ENCODE measurements at regions not wholly inside any gene's neighbourhood (a gene's known extent, or its start where the extent isn't known, plus 50 kb on each side); places are given as distances from the start of the nearest gene placed in this dataset.
"Not testable (repeated sequence)": the region's sequence is repeated elsewhere in the genome, so short reads cannot be mapped to it uniquely, and the experiment has no call there.

GRCh38 chr11:23320131-23320530 lies 459.9 kb upstream of the CCDC179 start:
- H3K4me3 ChIP-seq (replicated peaks; ENCODE audit: low read depth, low read length) = no peak overlapping the region
- no peak for TF ChIP-seq CTCF (IDR thresholded peaks at IDR 0.05; ENCODE audit: low read length, missing control alignments)
- no peak for DNase-seq (ENCODE audit: low read depth)

GRCh38 chr11:23335586-23335985 lies 475.3 kb upstream of the CCDC179 start:
- not testable (repeated sequence) for DNase-seq (ENCODE audit: low read depth); H3K4me3 ChIP-seq (replicated peaks; ENCODE audit: low read depth, low read length)

- DNase-seq (ENCODE audit: low read depth) = no peak
- no peak for TF ChIP-seq CTCF (IDR thresholded peaks at IDR 0.05; ENCODE audit: low read length, missing control alignments)
- H3K4me3 ChIP-seq (replicated peaks; ENCODE audit: low read depth, low read length) = no peak overlapping the region
Measured at GRCh38 chr11:23336961-23337360, 476.7 kb upstream of the CCDC179 start.

DNA sequence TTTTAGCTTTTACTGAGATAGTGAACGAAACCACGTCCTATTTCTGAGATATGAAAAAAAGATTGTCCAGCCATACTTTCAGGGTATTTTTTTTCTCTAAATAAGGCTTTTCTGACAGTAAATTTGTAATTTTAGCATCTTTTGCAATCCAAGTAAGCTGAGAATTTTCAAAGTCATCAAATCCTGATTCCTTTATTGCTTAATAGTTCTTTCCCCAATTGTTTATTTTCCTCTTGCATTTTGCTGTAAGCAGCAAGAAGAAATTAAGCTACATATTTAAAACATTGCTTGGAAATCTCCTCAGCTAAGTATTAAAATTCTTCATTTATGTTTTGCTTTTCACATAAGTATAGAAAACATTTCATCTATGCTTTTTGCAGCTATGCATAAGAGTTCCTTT lies 493.3 kb upstream of the CCDC179 start:
- DNase-seq (ENCODE audit: low read depth) = no peak
- H3K4me3 ChIP-seq (replicated peaks; ENCODE audit: low read depth, low read length) = no peak overlapping the region
- TF ChIP-seq CTCF (IDR thresholded peaks at IDR 0.05; ENCODE audit: low read length, missing control alignments) = no peak

GRCh38 chr11:23359297-23359696 lies 499.0 kb upstream of the CCDC179 start:
- TF ChIP-seq CTCF (IDR thresholded peaks at IDR 0.05; ENCODE audit: low read length, missing control alignments) = no peak
- no peak overlapping the region for H3K4me3 ChIP-seq (replicated peaks; ENCODE audit: low read depth, low read length)
- DNase-seq (ENCODE audit: low read depth) = peak; percentile 83

DNA sequence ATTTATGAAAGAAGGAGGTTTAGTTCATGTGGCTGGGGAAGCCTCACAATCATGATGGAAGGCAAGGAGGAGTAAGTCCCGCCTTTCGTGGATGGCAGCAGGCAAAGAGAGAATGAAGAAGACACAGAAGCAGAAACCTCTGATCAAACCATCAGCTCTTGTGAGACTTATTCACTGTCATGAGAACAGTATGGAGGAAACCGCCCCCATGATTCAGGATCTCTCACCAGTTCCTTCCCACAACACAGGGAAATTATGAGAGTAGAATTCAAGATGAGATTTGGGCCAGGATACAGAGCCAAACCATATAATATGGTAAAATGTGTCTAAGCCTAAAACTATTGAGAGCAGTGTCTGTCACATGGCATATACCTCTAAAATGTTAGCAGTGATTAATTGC lies 503.8 kb upstream of the CCDC179 start:
- H3K4me3 ChIP-seq (replicated peaks; ENCODE audit: low read depth, low read length) = no peak overlapping the region
- DNase-seq (ENCODE audit: low read depth) = no peak
- no peak for TF ChIP-seq CTCF (IDR thresholded peaks at IDR 0.05; ENCODE audit: low read length, missing control alignments)

DNA sequence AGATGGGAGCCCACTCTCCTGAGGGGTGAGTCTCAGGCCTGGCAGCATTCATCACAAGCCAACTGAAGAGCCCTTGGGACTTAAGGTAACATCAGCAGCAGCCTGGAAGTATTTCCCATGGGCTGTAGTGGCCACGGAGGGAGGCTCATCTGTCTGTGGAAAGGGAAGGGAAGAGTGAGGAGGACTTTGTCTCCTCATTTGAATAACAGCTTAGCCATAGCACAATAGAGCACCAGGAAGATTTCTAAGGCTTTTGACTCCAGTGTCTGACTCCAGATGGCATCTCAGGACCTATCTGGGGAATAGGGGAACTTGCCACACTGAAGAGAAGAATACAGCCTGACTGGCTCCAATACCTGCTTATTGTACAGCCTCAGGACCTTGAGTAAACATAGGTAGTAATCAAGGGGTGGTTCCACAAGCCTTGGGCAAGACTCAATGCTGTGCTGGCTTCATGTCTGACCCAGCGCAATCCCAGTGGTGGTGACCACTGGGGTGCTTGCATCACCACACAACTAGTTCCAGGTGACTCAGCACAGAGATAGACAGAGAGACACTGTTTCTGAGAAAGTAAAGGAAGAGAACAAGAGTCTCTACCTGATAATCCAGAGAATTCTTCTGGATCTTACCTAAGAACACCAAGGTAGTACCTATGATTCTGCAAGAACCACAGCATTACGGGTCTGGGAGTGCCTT lies 510.5 kb upstream of the CCDC179 start:
- no peak for TF ChIP-seq CTCF (IDR thresholded peaks at IDR 0.05; ENCODE audit: low read length, missing control alignments)
- no peak for DNase-seq (ENCODE audit: low read depth)
- H3K4me3 ChIP-seq (replicated peaks; ENCODE audit: low read depth, low read length) = no peak overlapping the region

Data from fibroblast of pulmonary artery (primary cell).